NCI-H2029 (cell line): ENCODE measurements at regions not wholly inside any gene's neighbourhood (a gene's known extent, or its start where the extent isn't known, plus 50 kb on each side); places are given as distances from the start of the nearest gene placed in this dataset.

Experiments
- DNase-seq: peaks from one replicate; lab custom pipeline; 2025; lab: John Stamatoyannopoulos, UW

DNA sequence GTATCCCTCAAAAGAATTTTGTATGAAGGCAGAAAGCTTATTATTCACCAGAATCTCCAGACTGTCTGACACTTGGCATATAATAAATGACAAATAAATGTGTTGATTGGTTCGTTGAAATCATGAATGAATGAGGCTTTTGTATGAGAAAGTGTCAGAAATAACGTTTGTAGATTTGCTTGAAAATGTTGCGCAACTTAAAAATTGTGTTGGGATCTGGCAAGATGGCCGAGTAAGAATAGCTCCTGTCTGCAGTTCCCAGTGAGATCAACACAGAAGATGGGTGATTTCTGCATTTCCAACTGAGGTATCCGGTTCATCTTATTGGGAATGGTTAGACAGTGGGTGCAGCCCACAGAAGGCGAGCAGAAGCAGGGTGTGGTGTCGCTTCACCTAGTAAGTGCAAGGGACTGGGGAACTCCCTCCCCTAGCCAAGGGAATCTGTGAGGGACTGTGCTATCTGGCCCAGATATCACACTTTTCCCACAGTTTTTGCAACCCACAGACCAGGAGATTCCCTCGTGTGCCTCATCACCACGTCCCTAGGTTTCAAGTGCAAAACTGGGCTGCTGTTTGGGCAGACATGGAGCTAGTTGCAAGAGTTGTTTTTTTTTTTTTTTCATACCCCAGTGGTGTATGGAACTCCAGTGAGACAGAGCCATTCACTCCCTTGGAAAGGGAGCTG lies 759.0 kb downstream of the LTN1 start:
- no peak for DNase-seq

DNA sequence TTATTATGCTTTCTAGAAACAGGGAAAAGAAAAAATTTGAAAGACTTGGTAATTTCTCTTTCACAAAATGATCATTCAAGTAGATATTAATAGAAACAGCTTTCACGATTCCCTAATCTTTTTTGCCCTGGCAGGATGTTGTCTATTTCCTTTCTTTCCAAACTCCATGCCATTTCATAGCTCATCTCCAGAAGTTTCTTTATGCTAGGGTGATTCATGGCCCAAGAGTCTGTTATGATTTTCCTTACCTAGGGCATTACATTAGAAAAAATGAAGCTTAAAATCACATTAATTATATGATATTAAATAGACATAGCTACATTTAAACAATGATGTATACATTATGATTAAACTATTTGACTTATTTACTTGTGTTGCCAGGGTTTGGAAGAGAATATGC lies 762.1 kb downstream of the LTN1 start:
- DNase-seq, result no peak

DNA sequence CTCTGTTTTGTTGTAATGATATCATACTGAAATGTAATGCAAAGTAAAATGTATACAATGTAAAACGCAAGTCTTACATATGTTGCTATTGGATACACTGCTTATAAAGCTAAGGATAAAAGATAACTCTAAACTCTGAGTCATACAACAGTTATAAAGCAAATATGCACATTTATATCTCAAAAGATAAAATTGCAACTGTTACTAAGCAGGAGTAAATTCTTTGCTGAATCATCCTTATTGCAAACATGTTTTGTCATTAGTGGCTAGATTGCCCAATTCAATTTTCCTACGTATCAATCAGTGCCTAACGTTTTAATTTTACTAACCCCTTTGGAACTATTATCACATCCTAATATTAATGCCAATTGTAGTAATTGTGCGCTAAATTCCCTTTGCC lies 762.9 kb downstream of the LTN1 start:
- no peak for DNase-seq

DNA sequence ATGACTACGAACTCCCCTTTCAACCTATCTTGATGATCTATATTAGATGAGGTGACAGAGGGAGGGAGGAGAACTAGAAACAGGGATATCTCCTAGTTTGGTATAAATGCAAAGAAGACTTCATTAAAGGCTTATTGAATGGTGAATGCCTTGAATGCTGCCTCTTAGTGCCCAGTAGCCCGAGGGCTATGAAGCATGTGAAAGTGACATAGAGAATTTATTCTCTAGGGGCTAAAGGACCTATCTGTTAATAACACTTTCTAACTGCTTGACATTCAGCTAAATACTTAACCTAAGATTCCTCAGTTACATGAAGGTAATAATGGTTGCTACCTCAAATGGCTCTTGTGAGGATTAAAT lies 764.1 kb downstream of the LTN1 start:
- no peak for DNase-seq

DNA sequence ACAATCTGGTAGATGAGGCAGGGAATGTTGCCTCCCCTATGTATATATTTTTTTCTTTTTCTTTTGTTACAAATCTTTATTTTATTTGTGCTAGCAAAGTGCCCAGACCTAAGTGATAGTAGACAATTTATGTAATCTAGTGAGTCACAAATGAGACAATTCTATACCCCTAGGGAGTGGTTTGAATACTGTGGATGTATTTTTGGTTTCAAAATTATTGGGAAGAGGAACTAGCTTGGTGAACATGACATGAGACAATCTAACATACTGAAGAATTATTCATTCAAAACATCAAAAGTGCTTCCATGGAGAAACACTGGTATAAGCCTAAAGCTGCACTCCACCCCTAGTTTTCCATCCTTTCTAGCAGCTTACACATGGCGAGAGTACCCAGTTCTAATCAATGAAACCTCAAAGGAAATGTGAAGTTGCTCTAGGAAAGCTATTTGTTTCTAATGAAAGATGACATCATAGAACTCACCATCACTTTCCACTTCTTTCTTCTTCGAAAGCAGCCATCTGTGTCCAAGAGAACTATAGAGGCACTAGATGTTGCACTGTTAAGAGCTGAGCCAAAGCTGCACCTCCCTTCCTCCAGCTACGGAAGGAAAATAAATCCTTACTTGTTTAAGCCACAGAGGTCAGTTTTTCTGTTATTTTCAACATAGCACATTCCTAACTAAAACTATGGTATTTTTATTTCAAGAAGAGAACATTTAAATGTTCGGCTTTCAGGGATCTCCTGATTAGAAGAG lies 764.6 kb downstream of the LTN1 start:
- DNase-seq, result no peak

DNA sequence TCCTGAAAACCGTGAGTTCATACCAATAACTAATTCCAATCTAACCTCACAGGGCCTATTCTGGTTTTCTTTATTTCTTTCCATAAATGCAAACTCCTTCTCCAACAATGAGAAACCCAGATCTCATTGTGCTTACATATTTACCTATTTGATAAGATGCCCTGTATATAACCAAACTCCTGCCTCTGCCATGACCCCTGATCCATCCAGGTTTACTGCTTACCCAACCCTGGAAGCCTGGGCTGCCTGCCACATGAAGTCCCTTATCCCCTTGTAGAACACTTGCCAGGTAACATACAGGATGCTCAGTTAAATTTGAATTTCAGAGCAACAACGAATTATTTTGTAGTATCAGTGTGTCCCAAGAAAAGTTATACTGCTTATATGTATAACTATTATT lies 766.1 kb downstream of the LTN1 start:
- DNase-seq, result no peak

DNA sequence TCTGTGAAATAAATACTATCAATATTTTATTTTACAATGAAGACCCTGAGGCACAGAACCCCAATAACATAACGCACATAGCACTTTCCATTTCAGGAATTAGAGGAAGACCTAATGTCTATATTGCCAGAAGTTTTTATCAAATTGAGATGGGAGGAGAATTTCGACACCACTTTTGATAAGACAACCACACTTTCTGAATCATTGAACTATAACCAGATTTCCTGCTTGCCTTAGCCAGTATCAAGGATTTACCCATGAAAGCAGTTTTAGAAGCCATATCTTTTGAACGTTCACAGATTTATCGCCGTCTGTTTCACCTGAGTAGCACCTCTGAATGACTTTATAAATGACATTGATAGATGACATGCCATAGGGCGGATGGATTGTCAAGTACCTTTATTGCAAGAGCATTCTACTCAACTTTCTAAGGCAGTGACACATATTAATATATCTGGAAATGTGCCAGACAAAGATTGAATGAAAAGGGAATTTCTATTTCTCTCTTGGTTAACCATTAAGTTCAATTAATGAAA lies 768.4 kb downstream of the LTN1 start:
- no peak for DNase-seq

DNA sequence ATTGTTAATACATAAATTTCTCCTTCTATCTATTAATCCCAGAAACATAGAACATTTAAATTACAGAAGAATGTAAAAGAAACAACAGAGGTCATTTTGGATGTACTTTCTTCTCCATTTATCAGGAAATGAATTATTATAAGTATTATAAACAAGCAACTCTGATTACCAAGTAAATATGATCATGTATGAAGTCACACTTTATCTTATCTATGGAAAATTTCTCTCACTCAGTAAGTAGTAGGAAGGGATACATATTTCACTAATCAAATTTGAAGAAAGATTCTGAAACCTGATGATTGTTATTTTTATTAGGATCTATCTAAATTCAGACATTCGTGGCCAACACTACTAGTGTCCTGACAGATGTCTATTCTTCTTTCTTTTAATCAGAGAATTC lies 770.7 kb downstream of the LTN1 start:
- no peak for DNase-seq

DNA sequence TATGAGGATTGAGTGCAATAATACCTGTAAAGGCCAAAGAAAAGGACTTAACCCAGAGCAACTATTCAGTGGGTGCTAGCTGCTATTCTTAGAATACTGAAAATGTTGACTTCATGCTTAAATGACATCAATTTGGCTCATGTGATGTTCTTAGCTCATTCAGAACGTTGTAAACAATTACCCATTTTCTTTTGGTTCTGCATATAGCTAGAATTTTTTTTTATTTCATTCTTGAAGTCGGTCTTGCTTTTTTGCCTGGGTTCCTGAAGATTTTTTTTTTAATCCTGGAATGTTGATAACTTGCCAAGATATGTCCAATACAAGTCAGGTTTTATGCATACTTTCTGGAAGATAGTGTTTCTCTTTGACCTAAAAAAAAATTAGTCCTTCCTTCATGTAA lies 772.0 kb downstream of the LTN1 start:
- no peak for DNase-seq

DNA sequence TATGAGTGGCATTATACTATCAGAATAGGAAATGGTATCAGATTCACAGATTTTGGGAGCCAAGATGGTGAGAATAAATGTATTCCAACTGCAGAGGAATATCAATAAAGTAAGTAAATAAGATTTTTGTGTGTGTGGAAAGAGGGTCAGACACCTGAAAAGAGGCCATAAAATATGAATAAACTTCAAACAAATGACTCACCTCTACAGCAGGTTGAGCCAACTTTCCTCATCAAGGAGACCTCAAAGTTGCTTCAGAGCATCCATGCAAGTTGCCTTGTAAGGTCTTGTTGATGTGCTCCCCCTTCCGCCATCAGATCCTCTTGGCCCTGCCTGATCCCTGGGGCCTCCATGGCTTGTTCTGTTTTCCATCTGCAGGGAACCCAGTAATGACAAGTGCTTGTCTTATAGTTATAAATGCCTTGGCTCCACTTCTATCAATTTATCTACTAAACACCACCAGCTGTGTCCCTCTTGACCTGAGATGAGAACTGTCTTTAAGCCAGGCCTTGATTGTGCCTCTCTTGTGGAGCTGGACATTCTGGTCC lies 775.6 kb downstream of the LTN1 start:
- DNase-seq, result no peak

DNA sequence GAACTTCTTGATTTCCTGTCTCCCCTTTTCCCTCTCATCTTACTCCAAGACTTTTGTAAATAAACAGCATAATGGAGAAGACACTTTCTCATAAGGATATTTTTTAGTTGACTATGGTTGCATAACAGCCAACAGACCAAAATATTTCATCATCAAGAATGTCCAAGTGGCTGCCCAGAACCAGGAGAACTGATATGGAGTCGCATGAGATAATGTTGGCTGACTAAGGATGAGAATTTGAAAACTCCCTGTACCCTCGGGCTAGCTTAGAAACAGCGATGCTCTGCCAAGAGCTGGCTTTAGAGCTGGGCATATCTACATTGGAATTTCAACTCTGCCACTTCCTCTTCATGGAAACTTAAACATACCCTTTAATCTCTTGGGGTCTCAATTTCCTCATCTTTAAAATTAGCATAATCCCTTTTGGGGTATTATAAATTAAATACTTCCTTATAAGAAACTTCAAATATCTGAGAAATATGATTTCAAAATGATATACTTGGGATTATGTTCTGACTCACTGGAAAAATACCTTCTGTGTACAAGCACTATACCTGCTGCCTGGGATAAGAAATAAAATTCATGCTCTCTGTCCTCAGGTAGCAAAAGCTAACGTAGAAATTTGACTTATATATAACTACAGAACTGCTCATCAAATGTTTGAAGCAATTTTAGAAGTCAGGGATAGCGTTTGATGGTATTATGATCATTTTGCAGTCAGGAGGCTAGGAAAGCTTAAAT lies 777.3 kb downstream of the LTN1 start:
- no peak for DNase-seq

DNA sequence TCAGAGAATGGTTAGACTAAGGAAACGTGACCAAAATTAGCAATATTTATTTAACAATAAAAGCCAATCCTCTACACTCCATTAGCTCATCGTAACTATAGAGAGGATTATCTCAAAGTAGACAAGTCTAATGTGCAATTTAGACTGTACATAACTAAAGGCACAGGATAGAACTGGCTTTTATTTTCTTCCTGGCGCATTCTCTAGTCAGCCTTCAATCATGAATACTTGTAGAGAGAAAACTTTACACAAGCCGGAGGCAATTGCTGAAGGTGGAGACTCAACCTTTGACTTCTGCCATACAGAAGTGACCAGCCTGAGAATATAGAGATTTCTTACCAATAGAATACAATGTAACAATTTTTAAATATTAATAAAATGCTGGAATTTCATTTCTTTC lies 777.9 kb downstream of the LTN1 start:
- no peak for DNase-seq

DNA sequence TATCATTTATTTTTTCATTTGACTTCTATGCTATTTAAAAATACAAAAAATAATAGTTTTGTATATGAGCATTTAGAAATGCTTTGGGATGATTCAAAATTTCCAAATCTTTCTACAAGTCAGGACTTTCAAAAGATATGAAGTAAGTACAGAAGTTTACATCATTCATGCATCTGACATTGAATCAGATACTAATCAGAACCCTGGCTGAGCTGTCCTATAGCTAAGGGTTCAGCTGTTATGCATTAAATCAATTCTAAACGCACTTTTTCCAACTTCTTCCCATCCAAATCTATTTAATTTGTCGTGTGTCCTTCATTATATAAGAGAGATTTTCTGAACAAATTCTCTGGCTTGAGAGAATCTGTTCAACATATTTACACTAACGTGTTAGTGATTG lies 779.4 kb downstream of the LTN1 start:
- DNase-seq, result no peak

DNA sequence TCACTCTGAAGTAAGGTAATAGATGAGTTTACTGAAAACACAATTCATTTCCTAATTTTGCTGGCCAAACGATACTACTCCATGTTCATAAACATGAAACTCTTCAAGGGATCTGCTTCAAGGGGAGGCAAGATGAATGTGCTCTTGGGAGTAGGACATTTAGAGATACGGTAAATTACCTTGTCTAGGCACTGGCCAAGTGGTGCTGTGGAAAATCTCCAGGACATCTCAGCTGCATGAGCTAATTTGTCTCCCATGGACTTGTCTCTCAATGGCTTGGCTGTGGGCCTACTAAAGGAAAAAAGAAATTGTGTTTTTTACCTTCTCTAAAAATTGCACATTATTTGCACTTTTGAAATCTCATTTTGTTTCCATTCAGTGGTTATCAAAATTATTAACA lies 780.6 kb downstream of the LTN1 start:
- DNase-seq, result no peak

DNA sequence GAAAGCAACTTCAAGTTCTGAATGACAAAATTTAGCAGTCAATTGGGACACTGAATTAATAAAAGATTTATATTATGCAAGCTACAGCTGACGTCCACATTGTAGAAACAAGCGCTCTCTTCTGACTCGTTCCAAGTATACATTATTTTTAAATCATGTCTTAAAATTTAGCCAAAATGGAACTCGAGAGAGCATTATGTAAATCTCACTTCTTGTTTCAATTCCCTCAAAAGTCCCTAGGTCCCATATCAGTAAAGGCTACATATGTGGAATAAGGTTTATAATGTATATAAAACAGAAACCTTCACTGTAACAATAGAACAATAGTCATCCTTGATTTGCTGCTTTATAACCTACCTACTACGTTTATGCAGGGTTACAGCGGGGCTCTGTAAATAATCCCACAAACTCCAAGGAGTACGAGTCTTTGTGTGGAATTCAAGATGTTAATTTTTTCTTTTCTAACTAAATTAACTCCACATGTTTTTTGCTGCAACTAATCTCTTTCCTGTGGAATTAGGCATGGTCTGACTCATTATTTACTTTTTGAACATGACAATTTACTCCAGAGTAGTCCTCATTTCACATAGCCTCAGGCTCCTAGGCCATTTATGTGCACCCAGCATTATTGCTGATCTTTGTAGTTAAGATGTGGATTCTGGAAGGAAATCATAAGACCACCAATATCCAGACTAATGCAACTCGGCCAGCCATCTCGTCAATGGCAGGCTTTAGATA lies 785.1 kb downstream of the LTN1 start:
- no peak for DNase-seq

DNA sequence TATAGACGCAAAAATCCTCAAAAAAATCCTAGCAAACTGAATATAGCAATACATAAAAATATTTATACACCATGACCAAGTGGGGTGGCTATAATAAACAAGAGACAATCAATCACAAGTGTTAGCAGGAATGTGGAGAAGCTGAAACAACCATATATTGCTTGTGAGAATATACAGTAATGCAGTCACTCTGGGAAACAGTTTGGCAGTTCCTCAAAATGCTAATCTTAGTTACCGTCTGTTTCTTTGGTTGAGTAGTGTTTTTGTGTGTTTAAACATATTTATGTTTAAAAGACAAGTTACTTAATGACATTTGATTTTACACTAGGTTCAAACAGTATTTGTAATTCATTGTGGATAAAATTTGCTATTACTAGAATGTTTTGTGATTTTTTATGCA lies 792.0 kb downstream of the LTN1 start:
- DNase-seq, result no peak

DNA sequence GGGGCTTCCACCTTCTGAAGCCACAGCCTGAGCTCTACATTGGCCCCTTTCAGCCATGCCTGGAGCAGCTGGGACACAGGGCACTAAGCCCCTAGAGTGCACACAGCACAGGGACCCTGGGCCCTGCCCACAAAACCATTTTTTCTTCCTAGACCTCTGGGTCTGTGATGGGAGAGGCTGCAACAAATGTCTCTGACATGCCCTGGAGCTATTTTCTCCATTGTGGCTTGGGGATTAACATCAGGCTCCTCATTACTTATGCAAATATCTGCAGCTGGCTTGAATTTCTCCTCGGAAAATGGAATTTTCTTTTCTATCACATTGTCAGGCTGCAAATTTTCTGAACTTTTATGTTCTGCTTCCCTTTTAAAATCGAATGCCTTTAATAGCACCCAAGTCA lies 795.7 kb downstream of the LTN1 start:
- no peak for DNase-seq

DNA sequence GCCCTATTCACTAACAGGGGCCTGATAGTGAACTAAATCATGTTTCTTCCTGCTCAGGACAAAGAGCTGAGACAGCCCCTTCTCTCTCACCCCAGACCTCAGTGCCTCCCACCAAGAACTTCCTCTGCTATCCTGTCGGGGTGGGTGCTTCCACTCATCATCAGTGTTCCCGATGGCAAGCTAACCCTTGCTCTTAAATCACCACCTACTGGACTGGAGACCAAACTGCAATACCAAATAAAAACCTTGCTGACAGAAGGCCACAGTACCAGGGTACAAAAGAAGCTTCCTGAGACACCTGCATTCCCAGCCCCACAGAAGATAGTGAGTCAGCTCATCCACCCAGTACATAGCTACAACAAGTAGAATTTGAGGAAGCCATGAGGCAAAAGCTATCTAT lies 799.5 kb downstream of the LTN1 start:
- no peak for DNase-seq

DNA sequence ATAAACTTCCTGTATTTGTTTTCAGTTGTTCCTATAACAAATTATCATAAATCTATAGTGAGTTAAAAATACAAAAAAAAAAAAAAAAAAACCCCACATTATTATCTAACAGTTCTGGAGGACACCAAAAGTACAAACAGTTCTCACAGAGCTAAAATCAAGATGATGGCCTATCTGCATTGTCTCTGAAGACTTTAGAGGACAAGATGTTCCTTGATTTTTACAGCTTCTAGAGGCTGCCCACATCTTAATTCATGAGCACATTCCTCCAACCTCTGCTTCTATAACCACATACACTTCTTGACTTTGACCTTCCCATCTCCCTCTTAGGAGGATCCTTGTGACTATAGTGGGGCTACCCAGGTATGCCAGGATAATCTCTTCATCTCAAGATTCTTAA lies 806.1 kb downstream of the LTN1 start:
- DNase-seq, result no peak

DNA sequence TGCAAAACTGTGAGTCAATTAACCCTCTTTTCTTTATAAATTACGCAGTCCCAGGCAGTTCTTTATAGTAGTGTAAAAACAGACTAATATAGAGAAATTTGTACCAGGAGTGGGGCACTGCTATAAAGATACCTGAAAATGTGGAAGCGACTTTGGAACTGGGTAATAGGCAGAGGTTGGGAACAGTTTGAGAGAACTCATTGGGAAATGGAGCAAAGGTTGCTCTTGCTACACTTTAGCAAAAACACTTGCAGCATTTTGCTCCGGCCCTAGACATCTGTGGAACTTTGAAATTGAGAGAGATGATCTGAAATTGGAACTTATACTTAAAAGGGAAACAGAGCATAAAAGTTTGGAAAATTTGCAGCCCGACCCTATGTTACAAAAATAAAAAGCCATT lies 810.9 kb downstream of the LTN1 start:
- no peak for DNase-seq

DNA sequence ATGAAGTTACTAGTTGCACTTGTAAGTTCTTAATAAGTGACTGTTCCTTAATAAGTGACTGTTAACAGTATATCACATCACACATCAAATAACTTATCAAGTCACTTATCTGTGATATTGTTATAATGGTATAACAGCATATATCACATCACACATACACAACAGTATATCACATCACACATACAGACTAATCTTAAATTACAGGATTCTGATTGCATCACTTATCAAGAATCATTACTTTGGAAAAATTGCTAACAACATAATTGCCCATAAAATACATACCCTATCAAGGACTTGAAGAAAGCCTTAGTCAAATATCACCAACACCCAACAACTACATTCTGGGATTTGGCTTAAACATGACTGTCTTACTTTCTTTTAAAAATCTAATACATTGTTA lies 813.5 kb downstream of the LTN1 start:
- DNase-seq, result no peak

DNA sequence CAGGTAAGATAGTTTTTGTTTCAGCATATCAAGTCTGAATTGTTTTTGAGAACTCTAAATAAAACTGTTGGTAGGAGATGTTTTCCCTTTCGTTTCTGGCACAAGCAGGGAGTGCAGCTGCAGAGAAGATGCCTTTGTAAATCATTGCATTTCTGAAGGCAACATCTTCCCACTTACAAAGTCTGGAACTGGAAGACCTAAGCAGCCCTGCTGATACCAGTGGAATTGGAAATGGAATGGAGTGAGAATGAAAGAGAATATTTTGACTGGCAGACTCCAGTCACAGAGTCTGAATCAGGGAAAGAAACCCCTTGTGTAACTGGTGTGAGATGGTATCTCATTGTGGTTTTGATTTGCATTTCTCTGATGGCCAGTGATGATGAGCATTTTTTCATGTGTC lies 815.6 kb downstream of the LTN1 start:
- no peak for DNase-seq
